Vagina (tissue), 2 donors: ENCODE measurements at regions not wholly inside any gene's neighbourhood (a gene's known extent, or its start where the extent isn't known, plus 50 kb on each side); places are given as distances from the start of the nearest gene placed in this dataset.

Source experiments
- CTCF ChIP-seq, 3 experiments: fragments of 450-650 bp in 2 of 3; fragments of 200-600 bp in 1 of 3; sonication (generic) in 1 of 3; IDR thresholded peaks; one replicate each; pipeline ENCODE4 v1.5.1; 2017 to 2019; ENCODE audit warnings: antibody characterized with exemption in 3 of 3, mild to moderate bottlenecking in 2 of 3, moderate library complexity in 2 of 3
- POLR2AphosphoS5 ChIP-seq, 2 donors: sonication (generic); formaldehyde crosslinking; IDR thresholded peaks; one replicate each; pipeline ENCODE4 v1.9.0; 2017; ENCODE audit warnings: antibody characterized with exemption in 2 of 2, mild to moderate bottlenecking in 2 of 2, low read depth in 1 of 2; ENCODE audit not compliant: insufficient read depth in 1 of 2

GRCh38 chr3:106035619-106036018 is 166.8 kb upstream of the CBLB start:
- no peak for TF ChIP-seq CTCF (IDR thresholded peaks at IDR 0.05)
- no peak for TF ChIP-seq POLR2AphosphoS5 (IDR thresholded peaks at IDR 0.05; ENCODE audit: insufficient read depth in 1 of 2, low read depth in 1 of 2)
